Neural progenitor cell (in vitro differentiated cells): ENCODE measurements at regions not wholly inside any gene's neighbourhood (a gene's known extent, or its start where the extent isn't known, plus 50 kb on each side); places are given as distances from the start of the nearest gene placed in this dataset.

Experiments used
- DNase-seq: peaks from one replicate; pipeline ENCODE4 v3.0.0-alpha.2; 2016; ENCODE audit warnings: low spot score
- H2AFZ ChIP-seq: fragments of 200-600 bp; sonication (generic); replicated peaks from 2 replicates; pipeline ENCODE4 v1.6.1; 2016; ENCODE audit warnings: antibody characterized with exemption
- H3F3A ChIP-seq: fragments of 200-600 bp; sonication (generic); 2 replicates; pipeline ENCODE4 v1.6.1; 2016; ENCODE audit warnings: antibody characterized with exemption, low read depth
- H3K27ac ChIP-seq: fragments of 200-600 bp; sonication (generic); 2 replicates; pipeline ENCODE4 v1.5.1; 2016; ENCODE audit warnings: mild to moderate bottlenecking
- H3K27me3 ChIP-seq: fragments of 200-600 bp; sonication (generic); 2 replicates; pipeline ENCODE4 v1.6.1; 2016; ENCODE audit warnings: mild to moderate bottlenecking, moderate library complexity
- H3K36me3 ChIP-seq: fragments of 200-600 bp; sonication (generic); 2 replicates; pipeline ENCODE4 v1.5.1; 2016
- H3K4me1 ChIP-seq: fragments of 200-600 bp; sonication (generic); 2 replicates; pipeline ENCODE4 v1.6.1; 2016; ENCODE audit warnings: mixed run types
- H3K4me2 ChIP-seq: fragments of 200-600 bp; sonication (generic); 2 replicates; pipeline ENCODE4 v1.6.1; 2016
- H3K4me3 ChIP-seq: fragments of 200-600 bp; sonication (generic); 2 replicates; pipeline ENCODE4 v1.5.1; 2016
- H3K79me2 ChIP-seq: fragments of 200-600 bp; sonication (generic); 2 replicates; pipeline ENCODE4 v1.6.1; 2016; ENCODE audit warnings: low read depth
- H3K9ac ChIP-seq: fragments of 200-600 bp; sonication (generic); 2 replicates; pipeline ENCODE4 v1.6.1; 2016
- H3K9me3 ChIP-seq: fragments of 200-600 bp; sonication (generic); 2 replicates; pipeline ENCODE4 v1.5.1; 2016; ENCODE audit warnings: low read depth
- H4K20me1 ChIP-seq: fragments of 200-600 bp; sonication (generic); 2 replicates; pipeline ENCODE4 v1.6.1; 2016; ENCODE audit warnings: low read depth
- H3K27ac Mint-ChIP-seq: 3 replicates; pipeline ENCODE4 v1.8.0; 2021; ENCODE audit warnings: mixed read lengths
- H3K27me3 Mint-ChIP-seq: 2 replicates; pipeline ENCODE4 v1.8.0; 2022; ENCODE audit warnings: low read depth, mild to moderate bottlenecking, inconsistent platforms, moderate library complexity, mixed read lengths; ENCODE audit not compliant: insufficient read depth
- H3K36me3 Mint-ChIP-seq: 3 replicates; pipeline ENCODE4 v1.8.0; 2021; ENCODE audit warnings: mixed read lengths
- H3K4me1 Mint-ChIP-seq: 3 replicates; pipeline ENCODE4 v1.8.0; 2021; ENCODE audit warnings: mixed read lengths
- H3K4me3 Mint-ChIP-seq: 3 replicates; pipeline ENCODE4 v1.8.0; 2021; ENCODE audit warnings: mild to moderate bottlenecking, moderate library complexity, mixed read lengths
- H3K9me3 Mint-ChIP-seq: 3 replicates; pipeline ENCODE4 v1.8.0; 2020; ENCODE audit warnings: mixed read lengths
- CTCF ChIP-seq: fragments of 200-600 bp; sonication (generic); IDR thresholded peaks from 2 replicates; pipeline ENCODE4 v1.5.1; 2017; ENCODE audit warnings: antibody characterized with exemption, mild to moderate bottlenecking
- EZH2 ChIP-seq: fragments of 200-600 bp; sonication (generic); IDR thresholded peaks from 2 replicates; pipeline ENCODE4 v1.6.1; 2017; ENCODE audit warnings: antibody characterized with exemption, mild to moderate bottlenecking, moderate library complexity
- EZH2phosphoT487 ChIP-seq: fragments of 200-600 bp; sonication (generic); IDR thresholded peaks from 2 replicates; pipeline ENCODE4 v1.6.1; 2017; ENCODE audit warnings: antibody characterized with exemption

- Histone ChIP-seq H2AFZ (no peak overlapping the region), H3K9me3 (no peaks in the 10 kb centered on the region), H3K4me3 (no peak overlapping the region), H3K36me3 (no peaks in the 10 kb centered on the region), H3K9ac (no peak overlapping the region), H3K27me3 (no peaks in the 10 kb centered on the region), H4K20me1 (no peaks in the 10 kb centered on the region), H3K79me2 (no peaks in the 10 kb centered on the region), H3K4me2 (no peak overlapping the region), H3K4me1 (peaks cover 10% of the 10 kb centered on the region), H3F3A (no peaks in the 10 kb centered on the region), H3K27ac (no peak overlapping the region)
- Mint-ChIP-seq H3K4me3 (no peak overlapping the region), H3K27ac (no peak overlapping the region), H3K27me3 (no peaks in the 10 kb centered on the region), H3K4me1 (no peaks in the 10 kb centered on the region), H3K36me3 (no peaks in the 10 kb centered on the region), H3K9me3 (no peaks in the 10 kb centered on the region)
- DNase-seq = no peak
- TF ChIP-seq EZH2 = no peak
- TF ChIP-seq EZH2phosphoT487 = no peak
- TF ChIP-seq CTCF = no peak
Observed at GRCh38 chr12:16681196-16681595, 75.2 kb upstream of the LMO3 start.

- no peaks in the 10 kb centered on the region for H3F3A ChIP-seq
- H3K4me2 ChIP-seq = no peak overlapping the region
- no peak overlapping the region for H2AFZ ChIP-seq
- Mint-ChIP-seq H3K27me3 (no peaks in the 10 kb centered on the region), H3K27ac (no peak overlapping the region), H3K4me1 (no peaks in the 10 kb centered on the region), H3K36me3 (no peaks in the 10 kb centered on the region), H3K4me3 (no peak overlapping the region), H3K9me3 (no peaks in the 10 kb centered on the region)
- H3K27ac ChIP-seq = no peak overlapping the region
- no peaks in the 10 kb centered on the region for H3K9me3 ChIP-seq
- H4K20me1 ChIP-seq = no peaks in the 10 kb centered on the region
- H3K36me3 ChIP-seq = no peaks in the 10 kb centered on the region
- TF ChIP-seq EZH2phosphoT487 = no peak
- DNase-seq = no peak
- H3K79me2 ChIP-seq = no peaks in the 10 kb centered on the region
- peaks cover 10% of the 10 kb centered on the region for H3K4me1 ChIP-seq
- no peak overlapping the region for H3K9ac ChIP-seq
- H3K27me3 ChIP-seq = no peaks in the 10 kb centered on the region
- no peak overlapping the region for H3K4me3 ChIP-seq
Observed at GRCh38 chr12:16675438-16675837, 69.5 kb upstream of the LMO3 start.

- H3K4me3 Mint-ChIP-seq = no peak overlapping the region
- no peaks in the 10 kb centered on the region for H3K4me1 Mint-ChIP-seq
- H3K4me1 ChIP-seq = peaks cover 5% of the 10 kb centered on the region
- no peak overlapping the region for H2AFZ ChIP-seq
- H4K20me1 ChIP-seq = no peaks in the 10 kb centered on the region
- no peaks in the 10 kb centered on the region for H3K9me3 Mint-ChIP-seq
- H3K9ac ChIP-seq = no peak overlapping the region
- no peaks in the 10 kb centered on the region for H3K27me3 ChIP-seq
- DNase-seq = no peak
- H3K27ac ChIP-seq = no peak overlapping the region
- H3K36me3 ChIP-seq = no peaks in the 10 kb centered on the region
- H3K4me2 ChIP-seq = no peak overlapping the region
- no peaks in the 10 kb centered on the region for H3F3A ChIP-seq
- H3K4me3 ChIP-seq = no peak overlapping the region
- H3K27ac Mint-ChIP-seq = no peak overlapping the region
- H3K27me3 Mint-ChIP-seq = no peaks in the 10 kb centered on the region
- no peaks in the 10 kb centered on the region for H3K9me3 ChIP-seq
- H3K79me2 ChIP-seq = no peaks in the 10 kb centered on the region
- no peaks in the 10 kb centered on the region for H3K36me3 Mint-ChIP-seq
- TF ChIP-seq CTCF (no peak), EZH2 (no peak), EZH2phosphoT487 (no peak)
Observed at GRCh38 chr12:16674885-16675284, 68.9 kb upstream of the LMO3 start.

- Histone ChIP-seq H3K79me2 (no peaks in the 10 kb centered on the region), H3K4me2 (no peak overlapping the region), H3K27me3 (no peaks in the 10 kb centered on the region), H3K9me3 (no peaks in the 10 kb centered on the region), H3K4me1 (peaks cover 5% of the 10 kb centered on the region), H3K9ac (no peak overlapping the region), H4K20me1 (no peaks in the 10 kb centered on the region), H3F3A (no peaks in the 10 kb centered on the region), H3K36me3 (no peaks in the 10 kb centered on the region), H3K4me3 (no peak overlapping the region), H2AFZ (no peak overlapping the region), H3K27ac (no peak overlapping the region)
- TF ChIP-seq EZH2 = no peak
- no peak for TF ChIP-seq EZH2phosphoT487
- no peak for DNase-seq
- Mint-ChIP-seq H3K27ac (no peak overlapping the region), H3K4me1 (no peaks in the 10 kb centered on the region), H3K4me3 (no peak overlapping the region), H3K27me3 (no peaks in the 10 kb centered on the region), H3K9me3 (no peaks in the 10 kb centered on the region), H3K36me3 (no peaks in the 10 kb centered on the region)
Observed at GRCh38 chr12:16670456-16671050, 64.6 kb upstream of the LMO3 start.
